NB4 (cell line): ENCODE measurements at regions not wholly inside any gene's neighbourhood (a gene's known extent, or its start where the extent isn't known, plus 50 kb on each side); places are given as distances from the start of the nearest gene placed in this dataset.

ENCODE experiments used
- MYC ChIP-seq: IDR thresholded peaks from 2 replicates; pipeline ENCODE4 v1.6.1; 2011; ENCODE audit warnings: low read depth, low read length
- POLR2A ChIP-seq: IDR thresholded peaks from 2 replicates; pipeline ENCODE4 v1.6.1; 2011; ENCODE audit warnings: mild to moderate bottlenecking; ENCODE audit not compliant: insufficient read length; ENCODE audit errors: extremely low read depth
- TF ChIP-seq, protein P1 (sequence below): IDR thresholded peaks from one replicate; pipeline ENCODE4 v1.5.1; 2012; ENCODE audit warnings: low read depth, low read length
- TF ChIP-seq, protein P2 (sequence below): IDR thresholded peaks from 2 replicates; pipeline ENCODE4 v1.6.1; 2011; ENCODE audit warnings: low read depth, low read length

DNA sequence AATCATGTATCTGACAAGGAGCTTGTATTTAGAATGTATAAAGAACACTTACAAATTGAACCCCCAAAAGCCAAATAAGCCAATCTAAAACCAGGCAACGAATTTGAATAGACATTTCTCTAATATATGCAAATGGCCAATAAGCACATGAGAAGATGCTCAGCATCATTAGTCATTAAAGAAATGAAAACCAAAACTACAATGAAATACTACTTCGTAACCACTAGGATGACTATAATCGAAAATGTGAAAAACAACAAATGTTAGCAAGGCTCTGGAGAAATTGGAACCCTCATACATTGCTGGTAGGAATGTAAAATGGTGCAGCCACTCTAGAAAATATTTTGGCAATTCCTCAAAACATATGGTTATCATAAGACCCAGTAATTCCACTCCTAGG, 105.8 kb upstream of the TOP1 start:
- TF ChIP-seq, protein P1, sequence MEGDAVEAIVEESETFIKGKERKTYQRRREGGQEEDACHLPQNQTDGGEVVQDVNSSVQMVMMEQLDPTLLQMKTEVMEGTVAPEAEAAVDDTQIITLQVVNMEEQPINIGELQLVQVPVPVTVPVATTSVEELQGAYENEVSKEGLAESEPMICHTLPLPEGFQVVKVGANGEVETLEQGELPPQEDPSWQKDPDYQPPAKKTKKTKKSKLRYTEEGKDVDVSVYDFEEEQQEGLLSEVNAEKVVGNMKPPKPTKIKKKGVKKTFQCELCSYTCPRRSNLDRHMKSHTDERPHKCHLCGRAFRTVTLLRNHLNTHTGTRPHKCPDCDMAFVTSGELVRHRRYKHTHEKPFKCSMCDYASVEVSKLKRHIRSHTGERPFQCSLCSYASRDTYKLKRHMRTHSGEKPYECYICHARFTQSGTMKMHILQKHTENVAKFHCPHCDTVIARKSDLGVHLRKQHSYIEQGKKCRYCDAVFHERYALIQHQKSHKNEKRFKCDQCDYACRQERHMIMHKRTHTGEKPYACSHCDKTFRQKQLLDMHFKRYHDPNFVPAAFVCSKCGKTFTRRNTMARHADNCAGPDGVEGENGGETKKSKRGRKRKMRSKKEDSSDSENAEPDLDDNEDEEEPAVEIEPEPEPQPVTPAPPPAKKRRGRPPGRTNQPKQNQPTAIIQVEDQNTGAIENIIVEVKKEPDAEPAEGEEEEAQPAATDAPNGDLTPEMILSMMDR: no peak
- TF ChIP-seq MYC: no peak
- TF ChIP-seq POLR2A: no peak
- TF ChIP-seq, protein P2, sequence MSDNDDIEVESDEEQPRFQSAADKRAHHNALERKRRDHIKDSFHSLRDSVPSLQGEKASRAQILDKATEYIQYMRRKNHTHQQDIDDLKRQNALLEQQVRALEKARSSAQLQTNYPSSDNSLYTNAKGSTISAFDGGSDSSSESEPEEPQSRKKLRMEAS: no peak
